H1 (cell line): ENCODE measurements at regions not wholly inside any gene's neighbourhood (a gene's known extent, or its start where the extent isn't known, plus 50 kb on each side); places are given as distances from the start of the nearest gene placed in this dataset.

ENCODE experiments used
- CTCF ChIP-seq, 3 experiments: IDR thresholded peaks; 1 replicate in 2 of 3; 2 replicates in 1 of 3; pipeline versions ENCODE4 v1.5.1 to v1.6.1; 2011; ENCODE audit warnings: low read length in 3 of 3, mild to moderate bottlenecking in 3 of 3, inconsistent platforms in 2 of 3, low read depth in 1 of 3, moderate library complexity in 1 of 3; ENCODE audit not compliant: insufficient read depth in 1 of 3; ENCODE audit errors: control extremely low read depth in 1 of 3
- FOSL1 ChIP-seq: IDR thresholded peaks from 2 replicates; pipeline ENCODE4 v1.6.1; 2011; ENCODE audit warnings: mild to moderate bottlenecking, low read depth, low read length, moderate library complexity; ENCODE audit not compliant: insufficient read depth
- TAF1 ChIP-seq: IDR thresholded peaks from 2 replicates; pipeline ENCODE4 v1.6.1; 2011; ENCODE audit warnings: mild to moderate bottlenecking, low read depth, low read length

DNA sequence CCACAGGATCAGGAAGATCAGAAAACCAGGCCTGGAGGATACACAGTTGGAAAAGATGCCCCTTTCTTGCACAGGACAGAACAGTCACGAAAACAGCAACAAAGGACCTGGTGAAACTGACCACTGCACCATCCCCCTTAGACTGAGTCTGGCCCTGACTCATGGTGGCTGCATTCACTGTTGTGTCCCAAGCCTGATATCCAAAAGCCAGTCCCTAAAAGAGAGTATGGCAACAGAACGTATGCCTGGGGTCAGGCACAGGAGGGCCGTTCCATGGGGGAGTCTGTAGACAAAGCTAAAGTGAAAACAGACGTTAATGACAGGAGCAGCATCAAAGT lies 301.1 kb upstream of the NBEA start:
- no peak for TF ChIP-seq TAF1
- no peak for TF ChIP-seq CTCF (IDR thresholded peaks at IDR 0.05; ENCODE audit: control extremely low read depth in 1 of 3, insufficient read depth in 1 of 3, low read depth in 1 of 3, low read length in 3 of 3)
- TF ChIP-seq FOSL1: no peak
